ENCODE measurements at regions not wholly inside any gene's neighbourhood (a gene's known extent, or its start where the extent isn't known, plus 50 kb on each side); places are given as distances from the start of the nearest gene placed in this dataset.
A peak's percentile ranks its signal among the peaks of the same experiment; 100 is the strongest.

- Histone ChIP-seq H3K4me2 (ENCODE audit: low read length) (no peak overlapping the region), H3K23ac (ENCODE audit: low read length) (no peak overlapping the region), H2BK120ac (ENCODE audit: insufficient read depth, low read length, poor library complexity) (no peak overlapping the region), H3K79me1 (ENCODE audit: low read length) (no peaks in the 10 kb centered on the region), H2AFZ (ENCODE audit: insufficient read depth, low read length, poor library complexity) (no peak overlapping the region), H3K14ac (ENCODE audit: low read length) (no peak overlapping the region), H3K4ac (ENCODE audit: low read depth, low read length) (no peak overlapping the region), H3K79me2 (ENCODE audit: control insufficient read depth, insufficient read depth, low read length, poor library complexity) (no peaks in the 10 kb centered on the region), H2BK12ac (ENCODE audit: low read length) (no peak overlapping the region), H4K12ac (ENCODE audit: low read depth, low read length) (no peak overlapping the region), H2BK5ac (ENCODE audit: low read depth, low read length, poor library complexity) (no peak overlapping the region), H2AK5ac (ENCODE audit: low read length) (no peak overlapping the region), H3K9ac (ENCODE audit: low read length) (no peak overlapping the region), H4K91ac (ENCODE audit: low read depth, low read length) (no peak overlapping the region), H4K8ac (ENCODE audit: low read depth, low read length) (no peak overlapping the region), H3K27me3 (ENCODE audit: insufficient read depth, low read length) (no peaks in the 10 kb centered on the region), H3K4me1 (ENCODE audit: control insufficient read depth in 1 of 2, insufficient read depth in 2 of 2, low read length in 2 of 2) (no peaks in the 10 kb centered on the region), H3K9me3 (ENCODE audit: insufficient read depth, low read depth, low read length) (no peaks in the 10 kb centered on the region), H3K18ac (ENCODE audit: low read length) (no peak overlapping the region), H3K27ac (ENCODE audit: low read depth, low read length) (no peak overlapping the region), H3K4me3 (ENCODE audit: low read depth, low read length) (no peak overlapping the region), H3K36me3 (ENCODE audit: control insufficient read depth in 1 of 2, insufficient read depth in 2 of 2, low read length in 2 of 2) (no peaks in the 10 kb centered on the region)
- no peak for DNase-seq
- no CpG with 5 or more reads among the region's 4 CpGs for WGBS (ENCODE audit: extremely low coverage, insufficient coverage, insufficient read length)
These were observed 135.4 kb downstream of the NRN1 start for GRCh38 chr6:5871296-5871695.

GRCh38 chr6:5869676-5870075, 137.0 kb downstream of the NRN1 start:
- Histone ChIP-seq H3K23ac (ENCODE audit: low read length) (no peak overlapping the region), H3K18ac (ENCODE audit: low read length) (no peak overlapping the region), H3K27me3 (ENCODE audit: insufficient read depth, low read length) (no peaks in the 10 kb centered on the region), H3K4me1 (ENCODE audit: control insufficient read depth in 1 of 2, insufficient read depth in 2 of 2, low read length in 2 of 2) (no peaks in the 10 kb centered on the region), H3K36me3 (ENCODE audit: control insufficient read depth in 1 of 2, insufficient read depth in 2 of 2, low read length in 2 of 2) (no peaks in the 10 kb centered on the region), H2BK12ac (ENCODE audit: low read length) (no peak overlapping the region), H4K8ac (ENCODE audit: low read depth, low read length) (no peak overlapping the region), H2BK120ac (ENCODE audit: insufficient read depth, low read length, poor library complexity) (no peak overlapping the region), H2BK5ac (ENCODE audit: low read depth, low read length, poor library complexity) (no peak overlapping the region), H3K4me3 (ENCODE audit: low read depth, low read length) (no peak overlapping the region), H3K4me2 (ENCODE audit: low read length) (no peak overlapping the region), H3K9me3 (ENCODE audit: insufficient read depth, low read depth, low read length) (no peaks in the 10 kb centered on the region), H4K12ac (ENCODE audit: low read depth, low read length) (no peak overlapping the region), H3K79me1 (ENCODE audit: low read length) (no peaks in the 10 kb centered on the region), H4K91ac (ENCODE audit: low read depth, low read length) (no peak overlapping the region), H3K27ac (ENCODE audit: low read depth, low read length) (no peak overlapping the region), H3K79me2 (ENCODE audit: control insufficient read depth, insufficient read depth, low read length, poor library complexity) (no peaks in the 10 kb centered on the region), H2AFZ (ENCODE audit: insufficient read depth, low read length, poor library complexity) (no peak overlapping the region), H3K9ac (ENCODE audit: low read length) (no peak overlapping the region), H2AK5ac (ENCODE audit: low read length) (no peak overlapping the region), H3K4ac (ENCODE audit: low read depth, low read length) (no peak overlapping the region), H3K14ac (ENCODE audit: low read length) (no peak overlapping the region)
- no CpG with 5 or more reads among the region's 4 CpGs for WGBS (ENCODE audit: extremely low coverage, insufficient coverage, insufficient read length)
- no peak for DNase-seq

GRCh38 chr6:5869261-5869660, 137.5 kb downstream of the NRN1 start:
- H3K4me2 ChIP-seq (ENCODE audit: low read length): no peak overlapping the region
- H2AFZ ChIP-seq (ENCODE audit: insufficient read depth, low read length, poor library complexity): no peak overlapping the region
- DNase-seq: no peak
- H3K18ac ChIP-seq (ENCODE audit: low read length): no peak overlapping the region
- H3K9ac ChIP-seq (ENCODE audit: low read length): no peak overlapping the region
- H2BK12ac ChIP-seq (ENCODE audit: low read length): no peak overlapping the region
- no peak overlapping the region for H3K14ac ChIP-seq (ENCODE audit: low read length)
- H3K36me3 ChIP-seq (ENCODE audit: control insufficient read depth in 1 of 2, insufficient read depth in 2 of 2, low read length in 2 of 2): no peaks in the 10 kb centered on the region
- H4K8ac ChIP-seq (ENCODE audit: low read depth, low read length): no peak overlapping the region
- no peak overlapping the region for H2AK5ac ChIP-seq (ENCODE audit: low read length)
- H3K27ac ChIP-seq (ENCODE audit: low read depth, low read length): no peak overlapping the region
- no peak overlapping the region for H4K91ac ChIP-seq (ENCODE audit: low read depth, low read length)
- H3K27me3 ChIP-seq (ENCODE audit: insufficient read depth, low read length): no peaks in the 10 kb centered on the region
- H3K79me1 ChIP-seq (ENCODE audit: low read length): no peaks in the 10 kb centered on the region
- H3K4me3 ChIP-seq (ENCODE audit: low read depth, low read length): no peak overlapping the region
- no peak overlapping the region for H3K23ac ChIP-seq (ENCODE audit: low read length)
- no peak overlapping the region for H4K12ac ChIP-seq (ENCODE audit: low read depth, low read length)
- H3K79me2 ChIP-seq (ENCODE audit: control insufficient read depth, insufficient read depth, low read length, poor library complexity): no peaks in the 10 kb centered on the region
- H2BK120ac ChIP-seq (ENCODE audit: insufficient read depth, low read length, poor library complexity): no peak overlapping the region
- no peaks in the 10 kb centered on the region for H3K9me3 ChIP-seq (ENCODE audit: insufficient read depth, low read depth, low read length)
- no peak overlapping the region for H3K4ac ChIP-seq (ENCODE audit: low read depth, low read length)
- no peak overlapping the region for H2BK5ac ChIP-seq (ENCODE audit: low read depth, low read length, poor library complexity)
- no peaks in the 10 kb centered on the region for H3K4me1 ChIP-seq (ENCODE audit: control insufficient read depth in 1 of 2, insufficient read depth in 2 of 2, low read length in 2 of 2)

- Histone ChIP-seq H2AFZ (ENCODE audit: insufficient read depth, low read length, poor library complexity) (no peak overlapping the region), H3K36me3 (ENCODE audit: control insufficient read depth in 1 of 2, insufficient read depth in 2 of 2, low read length in 2 of 2) (no peaks in the 10 kb centered on the region), H3K9me3 (ENCODE audit: insufficient read depth, low read depth, low read length) (no peaks in the 10 kb centered on the region), H2BK5ac (ENCODE audit: low read depth, low read length, poor library complexity) (no peak overlapping the region), H4K8ac (ENCODE audit: low read depth, low read length) (no peak overlapping the region), H3K79me1 (ENCODE audit: low read length) (no peaks in the 10 kb centered on the region), H3K4me1 (ENCODE audit: control insufficient read depth in 1 of 2, insufficient read depth in 2 of 2, low read length in 2 of 2) (no peaks in the 10 kb centered on the region), H3K9ac (ENCODE audit: low read length) (no peak overlapping the region), H3K14ac (ENCODE audit: low read length) (no peak overlapping the region), H4K91ac (ENCODE audit: low read depth, low read length) (no peak overlapping the region), H2AK5ac (ENCODE audit: low read length) (no peak overlapping the region), H3K79me2 (ENCODE audit: control insufficient read depth, insufficient read depth, low read length, poor library complexity) (no peaks in the 10 kb centered on the region), H3K4me3 (ENCODE audit: low read depth, low read length) (no peak overlapping the region), H3K4me2 (ENCODE audit: low read length) (no peak overlapping the region), H2BK120ac (ENCODE audit: insufficient read depth, low read length, poor library complexity) (no peak overlapping the region), H3K23ac (ENCODE audit: low read length) (no peak overlapping the region), H3K4ac (ENCODE audit: low read depth, low read length) (no peak overlapping the region), H4K12ac (ENCODE audit: low read depth, low read length) (no peak overlapping the region), H2BK12ac (ENCODE audit: low read length) (no peak overlapping the region), H3K27me3 (ENCODE audit: insufficient read depth, low read length) (no peaks in the 10 kb centered on the region), H3K18ac (ENCODE audit: low read length) (no peak overlapping the region), H3K27ac (ENCODE audit: low read depth, low read length) (no peak overlapping the region)
- WGBS (ENCODE audit: extremely low coverage, insufficient coverage, insufficient read length): no CpG with 5 or more reads among the region's 4 CpGs
- DNase-seq: peak in 1 of 2 donors; percentile 25
These were observed 140.1 kb downstream of the NRN1 start for GRCh38 chr6:5866547-5867051.

Data from trophoblast cell (in vitro differentiated cells and primary cell).